DOHH2 (cell line): ENCODE measurements at regions not wholly inside any gene's neighbourhood (a gene's known extent, or its start where the extent isn't known, plus 50 kb on each side); places are given as distances from the start of the nearest gene placed in this dataset.

Source experiments
- H3F3A ChIP-seq: fragments of 200-600 bp; sonication (generic), shearing (Covaris generic); 2 replicates; pipeline ENCODE4 v1.6.0; 2016; ENCODE audit warnings: antibody characterized with exemption, mild to moderate bottlenecking; ENCODE audit not compliant: control insufficient read depth, insufficient read depth
- H3K27ac ChIP-seq: fragments of 200-600 bp; sonication (generic); 2 replicates; pipeline ENCODE4 v1.5.1; 2014; ENCODE audit warnings: low read depth, mild to moderate bottlenecking, low read length, moderate library complexity
- H3K27me3 ChIP-seq: fragments of 200-600 bp; sonication (generic); 2 replicates; pipeline ENCODE4 v1.6.1; 2014; ENCODE audit warnings: mild to moderate bottlenecking, low read length, mixed read lengths; ENCODE audit not compliant: control insufficient read depth
- H3K36me3 ChIP-seq: fragments of 200-600 bp; sonication (generic); 2 replicates; pipeline ENCODE4 v1.6.1; 2014; ENCODE audit warnings: mild to moderate bottlenecking, low read length, moderate library complexity, mixed read lengths; ENCODE audit not compliant: control insufficient read depth
- H3K4me1 ChIP-seq: fragments of 200-600 bp; sonication (generic); 2 replicates; pipeline ENCODE4 v1.6.1; 2014; ENCODE audit warnings: mild to moderate bottlenecking, low read length, mixed read lengths; ENCODE audit not compliant: control insufficient read depth
- H3K4me2 ChIP-seq: fragments of 200-600 bp; sonication (generic); 2 replicates; pipeline ENCODE4 v1.6.0; 2014; ENCODE audit warnings: mild to moderate bottlenecking, low read length, moderate library complexity
- H3K4me3 ChIP-seq: fragments of 200-600 bp; sonication (generic); 2 replicates; pipeline ENCODE4 v1.5.1; 2014; ENCODE audit warnings: mild to moderate bottlenecking, low read length, mixed read lengths
- H3K79me2 ChIP-seq: fragments of 200-600 bp; sonication (generic); 2 replicates; pipeline ENCODE4 v1.6.1; 2014; ENCODE audit warnings: mild to moderate bottlenecking, low read length, mixed read lengths; ENCODE audit not compliant: control insufficient read depth
- H3K9me2 ChIP-seq: fragments of 200-600 bp; sonication (generic); replicated peaks from 2 replicates; pipeline ENCODE4 v1.6.1; 2014; ENCODE audit warnings: mild to moderate bottlenecking, low read length, mixed read lengths; ENCODE audit not compliant: control insufficient read depth
- H3K9me3 ChIP-seq: fragments of 200-600 bp; sonication (generic); 2 replicates; pipeline ENCODE4 v1.6.1; 2014; ENCODE audit warnings: antibody characterized with exemption, low read length, mixed read lengths; ENCODE audit not compliant: control insufficient read depth, insufficient read depth
- H4K20me1 ChIP-seq: fragments of 200-600 bp; sonication (generic); 2 replicates; pipeline ENCODE4 v1.6.0; 2014; ENCODE audit warnings: low read depth, mild to moderate bottlenecking, antibody characterized with exemption, low read length, moderate library complexity; ENCODE audit not compliant: control insufficient read depth, insufficient read depth
- EZH2phosphoT487 ChIP-seq: fragments of 200-600 bp; sonication (generic); IDR thresholded peaks from 2 replicates; pipeline ENCODE4 v1.6.1; 2017; ENCODE audit warnings: borderline replicate concordance, mild to moderate bottlenecking, antibody characterized with exemption, low read length, moderate library complexity, mixed read lengths
- TF ChIP-seq, protein P1 (sequence below): fragments of 200-600 bp; sonication (generic); IDR thresholded peaks from one replicate; pipeline ENCODE4 v1.5.1; 2014; ENCODE audit warnings: antibody characterized with exemption, mild to moderate bottlenecking, low read depth, low read length; ENCODE audit not compliant: poor library complexity, severe bottlenecking

DNA sequence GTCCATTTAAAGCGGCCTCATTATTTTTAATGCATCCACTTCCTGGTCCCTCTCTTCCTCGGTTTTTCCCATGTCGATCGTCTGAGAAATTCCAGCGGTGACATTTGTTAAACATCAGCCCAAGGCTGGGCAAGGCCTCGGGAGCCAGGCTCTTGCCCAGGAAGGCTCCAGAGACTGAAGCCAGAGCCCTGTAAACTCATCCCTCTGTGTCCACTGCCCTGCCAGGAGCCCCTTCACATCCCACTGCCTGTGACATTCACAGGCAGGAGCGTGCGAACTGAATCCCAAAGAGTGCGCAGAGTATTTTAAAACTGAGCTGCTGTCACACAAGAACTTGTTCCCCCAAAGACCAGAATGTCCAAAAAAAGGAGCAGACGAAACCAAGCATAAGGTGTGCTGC, 56.5 kb upstream of the ANO1 start:
- Histone ChIP-seq H3K79me2 (no peaks in the 10 kb centered on the region), H4K20me1 (no peaks in the 10 kb centered on the region), H3K27me3 (no peaks in the 10 kb centered on the region), H3K9me3 (no peaks in the 10 kb centered on the region; the same call in 1 of the 2 replicates), H3K4me2 (no peak overlapping the region), H3K4me1 (no peaks in the 10 kb centered on the region), H3K4me3 (no peak overlapping the region), H3K27ac (no peak overlapping the region), H3F3A (no peaks in the 10 kb centered on the region), H3K9me2 (no peaks in the 10 kb centered on the region), H3K36me3 (no peaks in the 10 kb centered on the region)
- TF ChIP-seq EZH2phosphoT487, result no peak
- TF ChIP-seq, protein P1, sequence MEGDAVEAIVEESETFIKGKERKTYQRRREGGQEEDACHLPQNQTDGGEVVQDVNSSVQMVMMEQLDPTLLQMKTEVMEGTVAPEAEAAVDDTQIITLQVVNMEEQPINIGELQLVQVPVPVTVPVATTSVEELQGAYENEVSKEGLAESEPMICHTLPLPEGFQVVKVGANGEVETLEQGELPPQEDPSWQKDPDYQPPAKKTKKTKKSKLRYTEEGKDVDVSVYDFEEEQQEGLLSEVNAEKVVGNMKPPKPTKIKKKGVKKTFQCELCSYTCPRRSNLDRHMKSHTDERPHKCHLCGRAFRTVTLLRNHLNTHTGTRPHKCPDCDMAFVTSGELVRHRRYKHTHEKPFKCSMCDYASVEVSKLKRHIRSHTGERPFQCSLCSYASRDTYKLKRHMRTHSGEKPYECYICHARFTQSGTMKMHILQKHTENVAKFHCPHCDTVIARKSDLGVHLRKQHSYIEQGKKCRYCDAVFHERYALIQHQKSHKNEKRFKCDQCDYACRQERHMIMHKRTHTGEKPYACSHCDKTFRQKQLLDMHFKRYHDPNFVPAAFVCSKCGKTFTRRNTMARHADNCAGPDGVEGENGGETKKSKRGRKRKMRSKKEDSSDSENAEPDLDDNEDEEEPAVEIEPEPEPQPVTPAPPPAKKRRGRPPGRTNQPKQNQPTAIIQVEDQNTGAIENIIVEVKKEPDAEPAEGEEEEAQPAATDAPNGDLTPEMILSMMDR, result no peak

DNA sequence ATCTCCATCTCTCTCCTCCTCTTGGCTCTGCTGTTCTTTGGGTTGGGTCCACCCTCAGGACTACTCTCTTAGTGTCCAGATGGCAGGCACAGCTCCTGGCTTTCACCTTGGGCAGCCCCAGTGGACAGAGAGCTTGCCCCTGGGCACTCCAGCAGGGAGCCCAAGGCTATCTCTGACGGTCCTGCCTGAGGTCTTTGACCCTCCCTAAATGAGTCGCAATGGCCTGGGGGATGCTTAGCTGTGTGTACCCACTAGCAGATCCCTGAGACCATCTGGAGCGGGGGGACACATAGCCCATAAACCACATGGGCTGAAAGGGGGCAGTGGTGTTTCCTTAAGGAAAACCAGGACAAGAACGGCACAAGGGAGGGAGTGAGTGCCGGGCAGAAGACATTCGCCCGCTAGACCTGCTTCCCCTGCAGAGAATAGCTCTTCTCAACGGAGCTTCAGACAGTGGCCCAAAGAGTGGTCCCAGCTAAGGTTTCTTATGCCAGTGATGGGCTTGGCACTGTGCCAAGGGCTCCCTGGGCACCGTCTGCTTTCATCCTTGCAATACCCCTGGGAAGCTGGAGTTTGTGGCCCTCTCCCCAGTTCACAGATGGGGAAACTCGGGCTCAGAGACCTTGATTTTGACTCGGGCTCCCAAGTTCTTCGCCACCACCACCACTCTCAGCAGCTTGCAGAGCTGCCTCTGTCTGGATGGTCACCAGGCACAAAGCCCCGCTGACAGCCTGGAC, 53.9 kb upstream of the ANO1 start:
- no peak overlapping the region for H3K4me2 ChIP-seq
- no peaks in the 10 kb centered on the region for H3K36me3 ChIP-seq
- H4K20me1 ChIP-seq, result no peaks in the 10 kb centered on the region
- no peaks in the 10 kb centered on the region for H3K9me2 ChIP-seq
- no peak overlapping the region for H3K27ac ChIP-seq
- no peaks in the 10 kb centered on the region for H3K79me2 ChIP-seq
- H3F3A ChIP-seq, result no peaks in the 10 kb centered on the region
- no peak for TF ChIP-seq EZH2phosphoT487
- TF ChIP-seq, protein P1, result no peak
- H3K27me3 ChIP-seq, result no peaks in the 10 kb centered on the region
- no peak overlapping the region for H3K4me3 ChIP-seq
- H3K4me1 ChIP-seq, result no peaks in the 10 kb centered on the region
- no peaks in the 10 kb centered on the region; the same call in 1 of the 2 replicates for H3K9me3 ChIP-seq

DNA sequence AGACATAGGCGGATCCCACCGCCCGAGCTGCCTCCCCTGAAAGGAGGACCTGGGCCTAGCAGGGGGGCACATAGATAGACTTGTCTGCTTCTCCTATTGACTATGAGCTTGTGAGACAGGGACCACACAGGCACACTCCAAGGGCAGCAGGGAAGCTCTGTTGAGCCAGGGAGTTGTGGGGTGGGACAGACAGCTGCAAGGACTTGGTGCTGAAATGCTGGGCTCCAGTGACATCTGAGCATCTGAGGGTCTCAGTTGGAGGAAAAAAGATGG, 53.4 kb upstream of the ANO1 start:
- Histone ChIP-seq H3F3A (no peaks in the 10 kb centered on the region), H3K27me3 (no peaks in the 10 kb centered on the region), H3K27ac (no peak overlapping the region), H3K9me3 (no peaks in the 10 kb centered on the region; the same call in 1 of the 2 replicates), H3K36me3 (no peaks in the 10 kb centered on the region), H3K4me2 (no peak overlapping the region), H3K4me3 (no peak overlapping the region), H3K79me2 (no peaks in the 10 kb centered on the region), H3K9me2 (no peaks in the 10 kb centered on the region), H3K4me1 (no peaks in the 10 kb centered on the region), H4K20me1 (no peaks in the 10 kb centered on the region)
- TF ChIP-seq, protein P1, result no peak
- no peak for TF ChIP-seq EZH2phosphoT487
